HepG2 (cell line): ENCODE measurements at regions not wholly inside any gene's neighbourhood (a gene's known extent, or its start where the extent isn't known, plus 50 kb on each side); places are given as distances from the start of the nearest gene placed in this dataset.

Experiments
- ATAC-seq: fragments of 200-7000 bp; cut with Tn5 transposase; 3 replicates; pipeline ENCODE4 v1.9.1; 2020; ENCODE audit warnings: mild to moderate bottlenecking, moderate library complexity
- BruUV-seq: library from RNA; stranded (reverse); fragments of 400-500 nt; replicated peaks from 2 replicates; lab custom pipeline; 2021; lab: Mats Ljungman, UMichigan
- CTCF ChIA-PET: fragments of 300-600 bp; formaldehyde crosslinking; extraction: SDS; loops from one replicate; lab custom pipeline; 2021; ENCODE audit warnings: low total read pairs, inconsistent platforms, low intra/inter-chr PET ratio; lab: Yijun Ruan, JAX
- POLR2A ChIA-PET: fragments of 350-600 bp; sonication (Branson Sonifier 250); formaldehyde crosslinking; loops from one replicate; lab custom pipeline; 2020; ENCODE audit warnings: antibody characterized with exemption, inconsistent platforms; lab: Yijun Ruan, JAX
- DNase-seq: peaks from one replicate; pipeline ENCODE4 v3.0.0-alpha.2; 2015; ENCODE audit warnings: low spot score
- FAIRE-seq: peaks from 3 replicates; lab custom pipeline; 2011; peaks lifted over from hg19 to GRCh38; lab: Jason Lieb, UNC
- H2AFZ ChIP-seq: one replicate; pipeline ENCODE4 v1.6.1; 2011; ENCODE audit warnings: low read length, inconsistent platforms
- H3K27ac ChIP-seq: fragments of 300-600 bp; 3 replicates; pipeline ENCODE4 v1.8.0; 2011; ENCODE audit warnings: mixed run types, mild to moderate bottlenecking, mixed read lengths, low read length, inconsistent platforms; ENCODE audit not compliant: insufficient read depth; ENCODE audit errors: extremely low read length
- H3K27me3 ChIP-seq, 2 experiments: fragments of 200-600 bp in 1 of 2; 2 replicates in 1 of 2; 3 replicates in 1 of 2; pipeline versions ENCODE4 v1.6.0 to v1.8.0; 2011; ENCODE audit warnings: low read length in 2 of 2, mild to moderate bottlenecking in 2 of 2, moderate library complexity in 2 of 2, inconsistent platforms in 1 of 2; ENCODE audit not compliant: insufficient read depth in 2 of 2, control insufficient read depth in 1 of 2
- H3K36me3 ChIP-seq, 2 experiments: fragments of 200-600 bp in 1 of 2; replicated peaks in 1 of 2; 2 replicates in 1 of 2; 3 replicates in 1 of 2; pipeline versions ENCODE4 v1.5.1 to v1.8.0; 2011; ENCODE audit warnings: low read length in 2 of 2, inconsistent platforms in 1 of 2; ENCODE audit not compliant: insufficient read depth in 2 of 2, control insufficient read depth in 1 of 2
- H3K4me1 ChIP-seq: 2 replicates; pipeline ENCODE4 v1.5.1; 2012; ENCODE audit warnings: low read length, inconsistent platforms; ENCODE audit not compliant: insufficient read depth
- H3K4me2 ChIP-seq: 2 replicates; pipeline ENCODE4 v1.6.0; 2011; ENCODE audit warnings: low read depth, low read length, inconsistent platforms
- H3K4me3 ChIP-seq, 3 experiments: fragments of 200-600 bp in 1 of 3; sonication (generic), shearing (Covaris generic) in 1 of 3; replicated peaks in 1 of 3; 2 replicates each; pipeline ENCODE4 v1.5.1; 2011 to 2016; ENCODE audit warnings: low read length in 3 of 3, inconsistent platforms in 2 of 3, low read depth in 2 of 3, mild to moderate bottlenecking in 2 of 3, control low read depth in 1 of 3, mixed read lengths in 1 of 3; ENCODE audit not compliant: insufficient read depth in 1 of 3
- H3K79me2 ChIP-seq: one replicate; pipeline ENCODE4 v1.6.1; 2011; ENCODE audit warnings: low read length, inconsistent platforms; ENCODE audit not compliant: insufficient read depth
- H3K9ac ChIP-seq: 2 replicates; pipeline ENCODE4 v1.6.0; 2011; ENCODE audit warnings: mild to moderate bottlenecking, low read depth, low read length, inconsistent platforms; ENCODE audit not compliant: insufficient read depth
- H3K9me3 ChIP-seq: 2 replicates; pipeline ENCODE4 v1.5.1; 2012; ENCODE audit warnings: mild to moderate bottlenecking, low read length
- H4K20me1 ChIP-seq: 2 replicates; pipeline ENCODE4 v1.6.0; 2011; ENCODE audit warnings: inconsistent platforms, mild to moderate bottlenecking, low read length, moderate library complexity; ENCODE audit not compliant: insufficient read depth
- GABPB1 ChIP-seq: IDR thresholded peaks from 2 replicates; pipeline ENCODE4 v1.6.1; 2016; ENCODE audit warnings: mild to moderate bottlenecking, missing genetic modification reagents, moderate library complexity, missing compliant biosample characterization
- HHEX ChIP-seq: IDR thresholded peaks from 2 replicates; pipeline ENCODE4 v1.6.1; 2016; ENCODE audit warnings: control low read depth
- HMG20B ChIP-seq: conservative IDR thresholded peaks from 2 replicates; pipeline ENCODE4 v1.6.1; 2016; ENCODE audit warnings: missing genetic modification reagents, missing compliant biosample characterization
- KDM5B ChIP-seq: sonication (generic); formaldehyde crosslinking; IDR thresholded peaks from 2 replicates; pipeline ENCODE4 v1.4.0; 2020; ENCODE audit warnings: missing genetic modification reagents, mild to moderate bottlenecking, borderline replicate concordance
- KLF15 ChIP-seq: sonication (generic); formaldehyde crosslinking; IDR thresholded peaks from 2 replicates; pipeline ENCODE4 v1.8.1; 2023; ENCODE audit warnings: borderline replicate concordance, mild to moderate bottlenecking, inconsistent platforms, missing genetic modification reagents, mixed read lengths
- LCORL ChIP-seq, 2 experiments: fragments of 450-650 bp in 1 of 2; sonication (generic) in 1 of 2; formaldehyde crosslinking in 1 of 2; IDR thresholded peaks; 2 replicates each; pipeline versions ENCODE4 v1.5.0 to v1.6.1; 2017 to 2020; ENCODE audit warnings: antibody characterized with exemption in 1 of 2, missing genetic modification reagents in 1 of 2
- SP2 ChIP-seq: sonication (generic); formaldehyde crosslinking; IDR thresholded peaks from 2 replicates; pipeline ENCODE4 v1.5.1; 2020; ENCODE audit warnings: mild to moderate bottlenecking, missing genetic modification reagents
- ZNF180 ChIP-seq: sonication (generic); formaldehyde crosslinking; IDR thresholded peaks from 2 replicates; pipeline ENCODE4 v1.4.0; 2020; ENCODE audit warnings: low read depth, missing genetic modification reagents, borderline replicate concordance
- ZNF235 ChIP-seq: sonication (generic); formaldehyde crosslinking; IDR thresholded peaks from 2 replicates; pipeline ENCODE4 v1.8.1; 2023; ENCODE audit warnings: mild to moderate bottlenecking, missing genetic modification reagents, borderline replicate concordance
- ZNF660 ChIP-seq: sonication (generic); formaldehyde crosslinking; IDR thresholded peaks from 2 replicates; pipeline ENCODE4 v1.5.1; 2020; ENCODE audit warnings: mild to moderate bottlenecking, low read depth, missing genetic modification reagents, borderline replicate concordance
- WGBS: methylation state at CpG from one replicate; pipeline ENCODE4 v1.1.6; 2017; ENCODE audit warnings: low lambda C conversion rate; 5-methylcytosine and 5-hydroxymethylcytosine counted together
- in situ Hi-C: cut with HindIII; loops from 2 replicates; pipeline ENCODE4 v1.10.0; 2017; ENCODE audit warnings: low pct_unique_long_range_greater_than_20kb; ENCODE audit not compliant: extremely low pct_ligation_motif_present
- intact Hi-C: fragments of 100-400 bp; cut with micrococcal nuclease; formaldehyde crosslinking; loops from one replicate; pipeline ENCODE4 v1.10.0; 2022; ENCODE audit not compliant: unreplicated experiment
- TF ChIP-seq, protein P1 (sequence below): fragments of 450-650 bp; IDR thresholded peaks from 2 replicates; pipeline ENCODE4 v1.6.1; 2017
- TF ChIP-seq, protein P2 (sequence below): sonication (generic); formaldehyde crosslinking; IDR thresholded peaks from 2 replicates; pipeline ENCODE4 v1.4.0; 2020; ENCODE audit warnings: missing genetic modification reagents
- TF ChIP-seq, protein P3 (sequence below): IDR thresholded peaks from 2 replicates; pipeline ENCODE4 v1.6.1; 2012; ENCODE audit warnings: low read depth, low read length, improper control_type of control experiment

DNA sequence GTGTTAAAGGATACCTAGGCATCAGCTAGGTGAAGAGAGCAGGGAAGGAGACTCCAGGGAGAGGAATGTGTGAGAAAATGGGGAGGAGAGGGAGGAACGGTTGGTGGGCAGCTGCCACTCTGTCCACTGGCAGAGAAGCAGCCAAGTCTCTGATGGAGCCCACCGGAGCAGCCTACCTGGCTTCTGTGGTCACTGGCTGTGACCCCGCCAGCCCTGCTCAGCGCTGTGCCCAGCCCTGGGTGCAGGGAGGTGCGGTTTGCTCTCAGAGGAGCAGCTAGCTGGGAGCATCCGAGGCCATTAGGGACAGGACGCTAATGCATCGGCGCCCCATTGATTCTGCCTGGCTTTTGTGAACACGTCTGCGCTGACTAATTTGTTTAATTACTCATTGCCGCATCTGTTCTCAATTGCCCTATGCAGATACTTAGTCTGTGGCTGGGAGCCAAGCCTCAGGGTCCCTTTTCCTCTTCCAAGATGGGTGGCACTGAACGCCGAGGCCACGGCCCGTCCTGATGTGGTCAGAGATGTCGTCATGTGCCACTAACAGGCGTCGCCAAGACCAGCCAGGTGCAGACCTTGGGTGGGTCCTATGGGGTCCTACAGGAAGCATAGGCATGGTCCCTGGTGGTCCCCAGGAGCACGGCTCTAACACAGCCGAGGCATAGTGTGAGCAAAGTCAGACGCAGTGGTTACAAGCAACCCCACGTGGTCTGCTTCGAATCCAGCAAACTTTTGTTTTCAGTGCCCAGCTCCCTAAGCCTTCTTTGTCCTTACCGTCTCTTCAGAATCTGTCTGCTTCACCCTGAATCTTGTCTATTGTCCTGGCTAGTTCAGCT lies 82.0 kb downstream of the RRM2 start:
- Histone ChIP-seq H3K27me3 (no peaks in the 10 kb centered on the region), H3K9me3 (no peaks in the 10 kb centered on the region), H3K36me3 (no peaks in the 10 kb centered on the region; a peak in 1 of 5 replicates), H3K4me3 (no peak overlapping the region), H3K4me2 (no peak overlapping the region), H4K20me1 (no peaks in the 10 kb centered on the region), H3K79me2 (no peaks in the 10 kb centered on the region), H3K27ac (no peak overlapping the region), H2AFZ (no peak overlapping the region), H3K4me1 (peaks cover 20% of the 10 kb centered on the region), H3K9ac (no peak overlapping the region)
- no peak; the same call in 2 of the 3 replicates for ATAC-seq
- FAIRE-seq: no peak
- DNase-seq: no peak
- intact Hi-C loops (no loop called here), in situ Hi-C loops (no loop called here)
- TF ChIP-seq ZNF180 (CRISPR knock-in tag): no peak
- TF ChIP-seq, protein P1, sequence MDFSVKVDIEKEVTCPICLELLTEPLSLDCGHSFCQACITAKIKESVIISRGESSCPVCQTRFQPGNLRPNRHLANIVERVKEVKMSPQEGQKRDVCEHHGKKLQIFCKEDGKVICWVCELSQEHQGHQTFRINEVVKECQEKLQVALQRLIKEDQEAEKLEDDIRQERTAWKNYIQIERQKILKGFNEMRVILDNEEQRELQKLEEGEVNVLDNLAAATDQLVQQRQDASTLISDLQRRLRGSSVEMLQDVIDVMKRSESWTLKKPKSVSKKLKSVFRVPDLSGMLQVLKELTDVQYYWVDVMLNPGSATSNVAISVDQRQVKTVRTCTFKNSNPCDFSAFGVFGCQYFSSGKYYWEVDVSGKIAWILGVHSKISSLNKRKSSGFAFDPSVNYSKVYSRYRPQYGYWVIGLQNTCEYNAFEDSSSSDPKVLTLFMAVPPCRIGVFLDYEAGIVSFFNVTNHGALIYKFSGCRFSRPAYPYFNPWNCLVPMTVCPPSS: no peak
- TF ChIP-seq ZNF235 (CRISPR knock-in tag): no peak
- TF ChIP-seq KDM5B: no peak
- TF ChIP-seq HHEX (CRISPR knock-in tag): no peak
- TF ChIP-seq, protein P2, sequence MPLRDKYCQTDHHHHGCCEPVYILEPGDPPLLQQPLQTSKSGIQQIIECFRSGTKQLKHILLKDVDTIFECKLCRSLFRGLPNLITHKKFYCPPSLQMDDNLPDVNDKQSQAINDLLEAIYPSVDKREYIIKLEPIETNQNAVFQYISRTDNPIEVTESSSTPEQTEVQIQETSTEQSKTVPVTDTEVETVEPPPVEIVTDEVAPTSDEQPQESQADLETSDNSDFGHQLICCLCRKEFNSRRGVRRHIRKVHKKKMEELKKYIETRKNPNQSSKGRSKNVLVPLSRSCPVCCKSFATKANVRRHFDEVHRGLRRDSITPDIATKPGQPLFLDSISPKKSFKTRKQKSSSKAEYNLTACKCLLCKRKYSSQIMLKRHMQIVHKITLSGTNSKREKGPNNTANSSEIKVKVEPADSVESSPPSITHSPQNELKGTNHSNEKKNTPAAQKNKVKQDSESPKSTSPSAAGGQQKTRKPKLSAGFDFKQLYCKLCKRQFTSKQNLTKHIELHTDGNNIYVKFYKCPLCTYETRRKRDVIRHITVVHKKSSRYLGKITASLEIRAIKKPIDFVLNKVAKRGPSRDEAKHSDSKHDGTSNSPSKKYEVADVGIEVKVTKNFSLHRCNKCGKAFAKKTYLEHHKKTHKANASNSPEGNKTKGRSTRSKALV (CRISPR knock-in tag): no peak
- no peak for TF ChIP-seq SP2 (CRISPR knock-in tag)
- TF ChIP-seq, protein P3, sequence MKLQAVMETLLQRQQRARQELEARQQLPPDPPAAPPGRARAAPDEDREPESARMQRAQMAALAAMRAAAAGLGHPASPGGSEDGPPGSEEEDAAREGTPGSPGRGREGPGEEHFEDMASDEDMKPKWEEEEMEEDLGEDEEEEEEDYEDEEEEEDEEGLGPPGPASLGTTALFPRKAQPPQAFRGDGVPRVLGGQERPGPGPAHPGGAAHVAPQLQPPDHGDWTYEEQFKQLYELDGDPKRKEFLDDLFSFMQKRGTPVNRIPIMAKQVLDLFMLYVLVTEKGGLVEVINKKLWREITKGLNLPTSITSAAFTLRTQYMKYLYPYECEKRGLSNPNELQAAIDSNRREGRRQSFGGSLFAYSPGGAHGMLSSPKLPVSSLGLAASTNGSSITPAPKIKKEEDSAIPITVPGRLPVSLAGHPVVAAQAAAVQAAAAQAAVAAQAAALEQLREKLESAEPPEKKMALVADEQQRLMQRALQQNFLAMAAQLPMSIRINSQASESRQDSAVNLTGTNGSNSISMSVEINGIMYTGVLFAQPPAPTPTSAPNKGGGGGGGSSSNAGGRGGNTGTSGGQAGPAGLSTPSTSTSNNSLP: no peak
- no peak for TF ChIP-seq HMG20B (CRISPR knock-in tag)
- TF ChIP-seq GABPB1 (CRISPR knock-in tag): no peak
- no peak for TF ChIP-seq ZNF660
- TF ChIP-seq LCORL (IDR thresholded peaks at IDR 0.05): no peak
- no peak for TF ChIP-seq LCORL (CRISPR knock-in tag; IDR thresholded peaks at IDR 0.05)
- TF ChIP-seq KLF15 (CRISPR knock-in tag): no peak
- BruUV-seq: no TSS peak
- ChIA-PET POLR2A (no interaction called here), CTCF (no interaction called here)
- WGBS: 93% methylated on average over 23 of the region's 25 CpGs
